Mesenchymal stem cell (in vitro differentiated cells and primary cell): ENCODE measurements at regions not wholly inside any gene's neighbourhood (a gene's known extent, or its start where the extent isn't known, plus 50 kb on each side); places are given as distances from the start of the nearest gene placed in this dataset.

Experiments
- DNase-seq: peaks from one replicate; pipeline ENCODE4 v3.0.0-alpha.2; 2013
- H2AFZ ChIP-seq: one replicate; pipeline ENCODE4 v1.6.1; 2013; ENCODE audit warnings: low read depth, mild to moderate bottlenecking, control low read depth, inconsistent platforms, low read length, moderate library complexity
- H2AK5ac ChIP-seq: 2 replicates; pipeline ENCODE4 v1.6.1; 2013; ENCODE audit warnings: low read length, moderate library complexity, mild to moderate bottlenecking, inconsistent platforms; ENCODE audit not compliant: severe bottlenecking
- H2BK120ac ChIP-seq: one replicate; pipeline ENCODE4 v1.6.1; 2013; ENCODE audit warnings: low read depth, mild to moderate bottlenecking, inconsistent platforms, low read length, moderate library complexity
- H2BK12ac ChIP-seq, 2 experiments: one replicate each; pipeline ENCODE4 v1.6.1; 2013; ENCODE audit warnings: inconsistent platforms in 2 of 2, low read length in 2 of 2, mild to moderate bottlenecking in 2 of 2, moderate library complexity in 2 of 2, control low read depth in 1 of 2
- H2BK15ac ChIP-seq: one replicate; pipeline ENCODE4 v1.6.1; 2013; ENCODE audit warnings: mild to moderate bottlenecking, low read depth, inconsistent platforms; ENCODE audit not compliant: poor library complexity, severe bottlenecking
- H2BK5ac ChIP-seq: 2 replicates; pipeline ENCODE4 v1.6.1; 2013; ENCODE audit warnings: low read depth, mild to moderate bottlenecking, low read length, control low read depth, inconsistent platforms; ENCODE audit not compliant: poor library complexity, severe bottlenecking
- H3K14ac ChIP-seq, 2 experiments: one replicate each; pipeline ENCODE4 v1.6.1; 2013; ENCODE audit warnings: inconsistent platforms in 2 of 2, low read length in 2 of 2, control low read depth in 1 of 2, mild to moderate bottlenecking in 1 of 2, moderate library complexity in 1 of 2
- H3K18ac ChIP-seq, 2 experiments: one replicate each; pipeline ENCODE4 v1.6.1; 2013; ENCODE audit warnings: inconsistent platforms in 2 of 2, low read length in 2 of 2, control low read depth in 1 of 2, low read depth in 1 of 2, mild to moderate bottlenecking in 1 of 2
- H3K23ac ChIP-seq, 2 experiments: one replicate each; pipeline ENCODE4 v1.6.1; 2013; ENCODE audit warnings: inconsistent platforms in 2 of 2, low read length in 2 of 2, mild to moderate bottlenecking in 2 of 2, moderate library complexity in 2 of 2, control low read depth in 1 of 2
- H3K27ac ChIP-seq: 2 replicates; pipeline ENCODE4 v1.5.1; 2013; ENCODE audit warnings: mild to moderate bottlenecking, moderate library complexity, low read length, control low read depth, inconsistent platforms; ENCODE audit not compliant: poor library complexity, severe bottlenecking
- H3K27me3 ChIP-seq, 2 experiments: 2 replicates each; pipeline versions ENCODE4 v1.6.1 to v1.7.0; 2013; ENCODE audit warnings: low read length in 2 of 2, mild to moderate bottlenecking in 2 of 2, moderate library complexity in 2 of 2, control low read depth in 1 of 2, inconsistent platforms in 1 of 2; ENCODE audit not compliant: control insufficient read depth in 1 of 2, insufficient read depth in 1 of 2
- H3K36me3 ChIP-seq, 2 experiments: 2 replicates each; pipeline versions ENCODE4 v1.6.1 to v1.7.0; 2013; ENCODE audit warnings: low read length in 2 of 2, control low read depth in 1 of 2, inconsistent platforms in 1 of 2, low read depth in 1 of 2, mild to moderate bottlenecking in 1 of 2; ENCODE audit not compliant: insufficient read depth in 2 of 2, control insufficient read depth in 1 of 2
- H3K4ac ChIP-seq, 2 experiments: one replicate each; pipeline ENCODE4 v1.6.1; 2013; ENCODE audit warnings: inconsistent platforms in 2 of 2, low read length in 2 of 2, mild to moderate bottlenecking in 2 of 2, moderate library complexity in 2 of 2, control low read depth in 1 of 2, low read depth in 1 of 2
- H3K4me1 ChIP-seq: 2 replicates; pipeline ENCODE4 v1.6.1; 2013; ENCODE audit warnings: low read depth, low read length, control low read depth; ENCODE audit not compliant: control insufficient read depth, insufficient read depth
- H3K4me2 ChIP-seq: 2 replicates; pipeline ENCODE4 v1.6.1; 2013; ENCODE audit warnings: low read length, mild to moderate bottlenecking, inconsistent platforms; ENCODE audit not compliant: poor library complexity, severe bottlenecking
- H3K4me3 ChIP-seq, 2 experiments: 2 replicates each; pipeline versions ENCODE4 v1.5.1 to v1.7.0; 2013; ENCODE audit warnings: low read length in 2 of 2, mild to moderate bottlenecking in 2 of 2, control low read depth in 1 of 2, low read depth in 1 of 2; ENCODE audit not compliant: insufficient read depth in 1 of 2
- H3K79me1 ChIP-seq: replicated peaks from 2 replicates; pipeline ENCODE4 v1.6.1; 2013; ENCODE audit warnings: mild to moderate bottlenecking, control low read depth, low read length, inconsistent platforms; ENCODE audit not compliant: poor library complexity, severe bottlenecking
- H3K9ac ChIP-seq: 2 replicates; pipeline ENCODE4 v1.7.0; 2013; ENCODE audit warnings: mild to moderate bottlenecking, low read length, moderate library complexity
- H3K9me3 ChIP-seq: 2 replicates; pipeline ENCODE4 v1.7.0; 2013; ENCODE audit warnings: mild to moderate bottlenecking, low read length; ENCODE audit not compliant: control insufficient read depth
- H4K8ac ChIP-seq: one replicate; pipeline ENCODE4 v1.6.1; 2013; ENCODE audit warnings: inconsistent platforms, mild to moderate bottlenecking, low read length, moderate library complexity
- H4K91ac ChIP-seq: one replicate; pipeline ENCODE4 v1.6.1; 2013; ENCODE audit warnings: mild to moderate bottlenecking, low read length, inconsistent platforms
- WGBS: methylation state at CpG from one replicate; pipeline ENCODE4 v1.1.7; 2013; ENCODE audit warnings: mixed read lengths; 5-methylcytosine and 5-hydroxymethylcytosine counted together

DNA sequence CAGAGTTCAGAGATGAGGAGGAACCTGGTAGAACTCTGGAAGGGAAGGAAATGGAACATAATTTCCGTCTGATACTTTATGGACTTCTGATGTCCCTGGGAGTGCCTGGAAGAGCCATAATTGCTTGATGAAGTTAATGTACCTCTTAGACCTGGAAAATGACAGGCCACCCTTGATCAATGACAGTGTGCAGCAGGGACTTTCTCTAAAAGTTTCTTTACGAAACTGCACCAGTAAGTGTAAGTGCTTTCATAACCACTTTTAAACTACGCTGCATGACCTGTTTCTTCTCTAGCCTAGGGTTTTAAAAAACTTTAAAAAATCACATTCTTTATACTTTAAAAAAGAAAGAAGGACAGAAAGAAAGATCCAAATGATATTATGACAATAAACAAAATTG, 164.5 kb downstream of the LPIN1 start:
- Histone ChIP-seq H3K4ac (no peak overlapping the region), H3K9me3 (peaks cover 12% of the 10 kb centered on the region), H3K23ac (no peak overlapping the region), H3K79me1 (no peaks in the 10 kb centered on the region), H3K27me3 (peaks cover 0 to 3% of the 10 kb centered on the region in 2 experiments), H3K18ac (no peak overlapping the region), H4K91ac (no peak overlapping the region), H3K4me3 (no peak overlapping the region), H3K14ac (no peak overlapping the region), H4K8ac (no peak overlapping the region), H2BK120ac (no peak overlapping the region), H2AFZ (no peak overlapping the region), H2BK15ac (no peak overlapping the region), H3K27ac (no peak overlapping the region), H3K4me2 (no peak overlapping the region), H2AK5ac (no peak overlapping the region), H2BK5ac (no peak overlapping the region), H2BK12ac (no peak overlapping the region), H3K9ac (no peak overlapping the region), H3K4me1 (no peaks in the 10 kb centered on the region), H3K36me3 (no peaks in the 10 kb centered on the region)
- WGBS = 85% methylated on average over 2 of the region's 3 CpGs
- DNase-seq = no peak

DNA sequence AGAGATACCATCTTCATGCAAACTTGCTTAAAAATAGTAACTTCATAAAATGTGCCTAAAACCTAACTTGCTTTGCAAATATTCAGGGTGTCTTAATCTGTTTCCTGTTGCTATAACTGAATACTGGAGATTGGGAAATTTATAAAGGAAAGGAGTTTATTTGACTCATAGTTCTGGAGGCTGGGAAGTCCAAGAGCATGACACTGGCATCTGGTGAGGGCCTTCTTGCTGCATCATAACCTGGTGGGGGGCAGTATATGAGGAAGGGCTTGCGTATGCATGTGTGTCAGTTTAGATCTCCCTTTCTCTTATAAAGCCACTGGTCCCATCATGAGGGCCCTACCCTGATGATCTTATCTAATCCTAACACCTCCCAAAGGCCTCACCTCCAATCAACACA, 166.5 kb downstream of the LPIN1 start:
- no peak overlapping the region for H3K9ac ChIP-seq
- no peak overlapping the region for H3K14ac ChIP-seq
- H4K8ac ChIP-seq = no peak overlapping the region
- no peak overlapping the region for H3K23ac ChIP-seq
- H3K4me1 ChIP-seq = no peaks in the 10 kb centered on the region
- H3K18ac ChIP-seq = no peak overlapping the region
- no peak overlapping the region for H2AFZ ChIP-seq
- H3K9me3 ChIP-seq = peaks cover 8% of the 10 kb centered on the region
- H3K4me2 ChIP-seq = no peak overlapping the region
- no peak overlapping the region for H3K4me3 ChIP-seq
- 100% methylated on average over 1 of the region's 1 CpG for WGBS
- H2BK120ac ChIP-seq = no peak overlapping the region
- DNase-seq = no peak
- no peaks in the 10 kb centered on the region for H3K36me3 ChIP-seq
- no peak overlapping the region for H2BK15ac ChIP-seq
- H3K27ac ChIP-seq = no peak overlapping the region
- H3K4ac ChIP-seq = no peak overlapping the region
- H3K27me3 ChIP-seq = no peaks in the 10 kb centered on the region
- H2BK12ac ChIP-seq = no peak overlapping the region
- H2BK5ac ChIP-seq = no peak overlapping the region
- no peaks in the 10 kb centered on the region for H3K79me1 ChIP-seq
- no peak overlapping the region for H2AK5ac ChIP-seq
- no peak overlapping the region for H4K91ac ChIP-seq

DNA sequence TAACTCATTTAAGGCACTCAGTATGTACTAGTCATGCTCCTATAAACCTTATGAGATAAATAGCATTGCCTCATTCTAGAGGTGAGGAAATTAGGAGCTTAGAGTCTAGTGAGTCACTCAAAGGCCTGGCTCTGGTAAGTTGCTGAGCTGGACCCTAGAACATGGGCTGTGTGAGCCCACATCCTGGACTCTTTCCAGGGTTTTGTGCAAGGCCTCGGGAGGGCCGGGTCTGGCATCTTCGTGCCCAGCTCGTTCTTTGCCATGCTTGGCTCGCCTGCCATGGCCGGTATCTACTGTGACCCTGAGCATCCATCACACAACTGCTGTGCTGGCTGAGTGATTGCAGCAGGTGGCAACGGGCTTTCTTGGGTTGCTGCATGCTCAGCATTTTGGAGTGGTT, 168.0 kb downstream of the LPIN1 start:
- no peak overlapping the region for H4K8ac ChIP-seq
- H3K36me3 ChIP-seq = no peaks in the 10 kb centered on the region
- H3K4me1 ChIP-seq = no peaks in the 10 kb centered on the region
- H3K23ac ChIP-seq = no peak overlapping the region
- no peak overlapping the region for H3K9ac ChIP-seq
- no peak overlapping the region for H3K4me3 ChIP-seq
- H3K18ac ChIP-seq = no peak overlapping the region
- H4K91ac ChIP-seq = no peak overlapping the region
- WGBS = 95% methylated on average over 7 of the region's 7 CpGs
- H3K27ac ChIP-seq = no peak overlapping the region
- no peaks in the 10 kb centered on the region for H3K79me1 ChIP-seq
- H2BK5ac ChIP-seq = no peak overlapping the region
- no peak overlapping the region for H3K4ac ChIP-seq
- no peaks in the 10 kb centered on the region for H3K27me3 ChIP-seq
- peaks cover 8% of the 10 kb centered on the region for H3K9me3 ChIP-seq
- H2AK5ac ChIP-seq = no peak overlapping the region
- H2AFZ ChIP-seq = no peak overlapping the region
- peak; percentile 24 for DNase-seq
- no peak overlapping the region for H2BK120ac ChIP-seq
- peak overlapping the region in 1 of 2 experiments; percentile 39 for H3K14ac ChIP-seq
- H2BK15ac ChIP-seq = no peak overlapping the region
- no peak overlapping the region for H2BK12ac ChIP-seq
- no peak overlapping the region for H3K4me2 ChIP-seq

DNA sequence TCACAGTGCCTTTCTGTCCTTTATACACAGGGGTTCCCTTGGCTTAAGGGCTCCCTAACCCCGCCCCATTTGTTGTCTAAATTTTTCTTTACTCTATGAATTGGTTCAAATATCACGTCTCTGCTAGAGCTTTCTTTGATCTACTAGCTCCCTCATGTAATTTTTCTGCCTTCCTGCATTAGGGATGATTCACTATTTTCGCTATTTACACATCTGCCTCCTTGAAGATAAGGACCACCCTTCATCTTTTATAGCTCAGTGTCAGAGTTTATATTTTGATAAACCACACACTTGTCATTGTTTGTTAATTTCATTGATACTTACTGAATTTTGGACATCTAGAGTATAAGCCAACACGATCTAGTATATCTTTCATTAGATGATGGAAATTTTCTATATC, 169.2 kb downstream of the LPIN1 start:
- 81% methylated on average over 3 of the region's 4 CpGs for WGBS
- no peak overlapping the region for H3K4me2 ChIP-seq
- H3K4me3 ChIP-seq = no peak overlapping the region
- no peak overlapping the region for H2BK15ac ChIP-seq
- no peaks in the 10 kb centered on the region for H3K4me1 ChIP-seq
- H3K9ac ChIP-seq = no peak overlapping the region
- no peaks in the 10 kb centered on the region for H3K79me1 ChIP-seq
- H2AK5ac ChIP-seq = no peak overlapping the region
- H2BK5ac ChIP-seq = no peak overlapping the region
- no peak overlapping the region for H3K14ac ChIP-seq
- no peak overlapping the region for H4K91ac ChIP-seq
- no peak overlapping the region for H3K4ac ChIP-seq
- no peak overlapping the region for H3K23ac ChIP-seq
- peaks cover 8% of the 10 kb centered on the region for H3K9me3 ChIP-seq
- H3K27ac ChIP-seq = no peak overlapping the region
- H4K8ac ChIP-seq = no peak overlapping the region
- no peaks in the 10 kb centered on the region for H3K36me3 ChIP-seq
- no peak overlapping the region for H2BK12ac ChIP-seq
- no peak overlapping the region for H2BK120ac ChIP-seq
- peaks cover 0 to 6% of the 10 kb centered on the region in 2 experiments for H3K27me3 ChIP-seq
- H2AFZ ChIP-seq = no peak overlapping the region
- no peak for DNase-seq
- H3K18ac ChIP-seq = no peak overlapping the region
